AG09309 (cell line): ENCODE measurements at regions not wholly inside any gene's neighbourhood (a gene's known extent, or its start where the extent isn't known, plus 50 kb on each side); places are given as distances from the start of the nearest gene placed in this dataset.

Experiments used
- DNase-seq: peaks from one replicate; pipeline ENCODE4 v3.0.0-alpha.2; 2010; ENCODE audit warnings: low read depth
- H3K4me3 ChIP-seq: 2 replicates; pipeline ENCODE4 v1.5.1; 2011; ENCODE audit warnings: mild to moderate bottlenecking, low read depth, low read length, moderate library complexity; ENCODE audit not compliant: control insufficient read depth
- TF ChIP-seq, protein P1 (sequence below): IDR thresholded peaks from 2 replicates; pipeline ENCODE4 v1.5.1; 2011; ENCODE audit warnings: mild to moderate bottlenecking, low read depth, low read length, inconsistent platforms; ENCODE audit not compliant: insufficient read depth, control insufficient read depth; ENCODE audit errors: missing control alignments

- no peak for DNase-seq
- TF ChIP-seq, protein P1, sequence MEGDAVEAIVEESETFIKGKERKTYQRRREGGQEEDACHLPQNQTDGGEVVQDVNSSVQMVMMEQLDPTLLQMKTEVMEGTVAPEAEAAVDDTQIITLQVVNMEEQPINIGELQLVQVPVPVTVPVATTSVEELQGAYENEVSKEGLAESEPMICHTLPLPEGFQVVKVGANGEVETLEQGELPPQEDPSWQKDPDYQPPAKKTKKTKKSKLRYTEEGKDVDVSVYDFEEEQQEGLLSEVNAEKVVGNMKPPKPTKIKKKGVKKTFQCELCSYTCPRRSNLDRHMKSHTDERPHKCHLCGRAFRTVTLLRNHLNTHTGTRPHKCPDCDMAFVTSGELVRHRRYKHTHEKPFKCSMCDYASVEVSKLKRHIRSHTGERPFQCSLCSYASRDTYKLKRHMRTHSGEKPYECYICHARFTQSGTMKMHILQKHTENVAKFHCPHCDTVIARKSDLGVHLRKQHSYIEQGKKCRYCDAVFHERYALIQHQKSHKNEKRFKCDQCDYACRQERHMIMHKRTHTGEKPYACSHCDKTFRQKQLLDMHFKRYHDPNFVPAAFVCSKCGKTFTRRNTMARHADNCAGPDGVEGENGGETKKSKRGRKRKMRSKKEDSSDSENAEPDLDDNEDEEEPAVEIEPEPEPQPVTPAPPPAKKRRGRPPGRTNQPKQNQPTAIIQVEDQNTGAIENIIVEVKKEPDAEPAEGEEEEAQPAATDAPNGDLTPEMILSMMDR = no peak
- H3K4me3 ChIP-seq = no peak overlapping the region
Observed at GRCh38 chr16:51707666-51708065, 556.6 kb upstream of the SALL1 start.

DNA sequence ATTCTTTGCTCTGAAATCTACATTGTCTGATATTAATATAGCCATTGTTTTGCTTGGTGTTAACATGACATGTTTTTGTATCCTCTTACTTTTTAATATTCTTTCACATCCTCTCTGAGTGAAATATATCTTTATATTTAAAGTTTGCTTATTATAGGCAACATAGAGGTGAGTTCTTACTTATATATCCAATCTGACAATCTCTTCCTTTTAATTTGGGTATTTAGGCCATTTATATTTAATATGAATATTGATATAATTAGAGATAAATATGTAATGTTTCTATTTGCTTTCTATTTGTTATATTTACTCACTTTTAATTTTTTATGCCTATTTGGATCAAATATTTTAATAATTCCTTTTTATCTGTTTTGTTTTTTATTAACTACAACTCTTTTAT lies 554.1 kb upstream of the SALL1 start:
- no peak for DNase-seq
- TF ChIP-seq, protein P1 = no peak
- H3K4me3 ChIP-seq = no peak overlapping the region

GRCh38 chr16:51701025-51701424 lies 550.0 kb upstream of the SALL1 start:
- H3K4me3 ChIP-seq = no peak overlapping the region
- DNase-seq = no peak
- TF ChIP-seq, protein P1 = no peak

DNA sequence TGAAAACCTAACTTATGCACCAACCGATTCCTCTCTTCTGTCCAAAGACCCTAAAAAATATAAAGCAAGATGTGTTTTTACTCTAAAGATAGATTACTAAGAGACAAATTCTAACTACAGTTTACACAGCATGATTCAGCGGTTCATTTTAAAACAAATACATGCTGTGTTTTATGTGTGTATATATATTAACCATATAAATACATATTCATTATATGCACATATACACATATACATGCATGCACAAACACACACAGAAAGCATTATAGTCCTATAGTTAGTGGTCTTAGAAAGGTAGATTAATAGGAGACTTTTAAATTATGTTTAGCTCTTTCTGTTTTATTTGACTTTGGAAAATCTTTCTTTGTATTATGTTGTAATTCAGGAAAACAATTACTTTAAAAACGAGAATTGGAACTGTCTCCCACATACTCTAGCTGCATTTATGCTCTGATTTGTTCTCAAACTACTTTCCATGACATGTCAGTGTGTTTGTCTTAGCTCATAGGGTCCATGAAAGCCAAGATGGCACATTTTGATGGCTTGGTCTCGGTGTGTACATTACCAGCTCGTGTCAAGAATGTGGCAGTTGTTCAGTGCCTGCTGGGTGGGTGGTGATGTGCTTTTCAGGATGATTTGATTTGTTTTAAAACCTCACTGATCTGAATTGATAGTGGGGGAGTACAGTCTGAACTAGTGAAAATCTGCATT lies 548.8 kb upstream of the SALL1 start:
- TF ChIP-seq, protein P1 = no peak
- H3K4me3 ChIP-seq = no peak overlapping the region
- no peak for DNase-seq

- TF ChIP-seq, protein P1 = no peak
- no peak for DNase-seq
- H3K4me3 ChIP-seq = no peak overlapping the region
Observed at GRCh38 chr16:51698647-51699046, 547.6 kb upstream of the SALL1 start.

DNA sequence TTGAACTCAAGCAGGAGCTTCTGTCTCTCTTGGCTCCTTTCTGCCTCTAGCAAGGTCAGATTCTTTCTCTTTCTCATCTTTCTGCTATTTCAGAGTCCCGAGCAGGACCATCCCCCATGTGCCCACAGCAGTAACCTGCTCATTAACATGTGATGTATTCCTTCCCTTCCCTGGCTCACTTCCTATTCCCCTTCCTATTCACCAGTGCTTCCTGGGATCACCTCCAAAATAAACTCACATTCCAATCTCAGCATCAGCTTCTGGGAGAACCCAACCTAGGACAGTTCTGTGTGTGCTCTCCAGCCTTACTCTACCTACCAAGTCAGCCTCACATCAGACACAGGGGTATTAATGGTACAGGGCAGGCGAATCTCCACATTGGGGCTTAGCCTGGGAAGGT lies 546.4 kb upstream of the SALL1 start:
- H3K4me3 ChIP-seq = no peak overlapping the region
- TF ChIP-seq, protein P1 = no peak
- no peak for DNase-seq
